Smooth muscle cell (in vitro differentiated cells): ENCODE measurements at regions not wholly inside any gene's neighbourhood (a gene's known extent, or its start where the extent isn't known, plus 50 kb on each side); places are given as distances from the start of the nearest gene placed in this dataset.

ENCODE experiments used
- DNase-seq: peaks from one replicate; lab custom pipeline; 2025; ENCODE audit not compliant: unreplicated experiment; lab: John Stamatoyannopoulos, UW
- H2AFZ ChIP-seq: fragments of 200-600 bp; sonication (generic); 2 replicates; pipeline ENCODE4 v1.6.0; 2016; ENCODE audit warnings: antibody characterized with exemption, low read depth, mild to moderate bottlenecking
- H3F3A ChIP-seq: fragments of 200-600 bp; sonication (generic); 2 replicates; pipeline ENCODE4 v1.6.0; 2017; ENCODE audit warnings: antibody characterized with exemption, low read depth
- H3K27ac ChIP-seq: fragments of 200-600 bp; sonication (generic); 2 replicates; pipeline ENCODE4 v1.5.1; 2016; ENCODE audit warnings: low read depth, mild to moderate bottlenecking
- H3K27me3 ChIP-seq: fragments of 200-600 bp; sonication (generic); 2 replicates; pipeline ENCODE4 v1.6.1; 2016; ENCODE audit warnings: low read depth, mild to moderate bottlenecking
- H3K36me3 ChIP-seq: fragments of 200-600 bp; sonication (generic); 2 replicates; pipeline ENCODE4 v1.5.1; 2016; ENCODE audit warnings: low read depth
- H3K4me1 ChIP-seq: fragments of 200-600 bp; sonication (generic); 2 replicates; pipeline ENCODE4 v1.5.1; 2016; ENCODE audit warnings: low read depth
- H3K4me2 ChIP-seq: fragments of 200-600 bp; sonication (generic); 2 replicates; pipeline ENCODE4 v1.6.0; 2016; ENCODE audit warnings: mild to moderate bottlenecking
- H3K4me3 ChIP-seq: fragments of 200-600 bp; sonication (generic); 2 replicates; pipeline ENCODE4 v1.5.1; 2016; ENCODE audit warnings: mild to moderate bottlenecking
- H3K79me2 ChIP-seq: fragments of 200-600 bp; sonication (generic); 2 replicates; pipeline ENCODE4 v1.6.0; 2016; ENCODE audit warnings: low read depth, mild to moderate bottlenecking
- H3K9ac ChIP-seq: fragments of 200-600 bp; sonication (generic); 2 replicates; pipeline ENCODE4 v1.6.0; 2016; ENCODE audit warnings: low read depth
- H3K9me3 ChIP-seq: fragments of 200-600 bp; sonication (generic); replicated peaks from 2 replicates; pipeline ENCODE4 v1.5.1; 2016; ENCODE audit warnings: low read depth
- H4K20me1 ChIP-seq: fragments of 200-600 bp; sonication (generic); 2 replicates; pipeline ENCODE4 v1.6.0; 2016; ENCODE audit warnings: low read depth
- WGBS: methylation state at CpG from one replicate; pipeline ENCODE4 v1.1.7; 2016; ENCODE audit warnings: low lambda C conversion rate; 5-methylcytosine and 5-hydroxymethylcytosine counted together
- TF ChIP-seq, protein P1 (sequence below): fragments of 200-600 bp; sonication (generic); IDR thresholded peaks from 2 replicates; pipeline ENCODE4 v1.5.1; 2017; ENCODE audit warnings: borderline replicate concordance, mild to moderate bottlenecking, antibody characterized with exemption; ENCODE audit not compliant: insufficient read depth, poor library complexity, severe bottlenecking

DNA sequence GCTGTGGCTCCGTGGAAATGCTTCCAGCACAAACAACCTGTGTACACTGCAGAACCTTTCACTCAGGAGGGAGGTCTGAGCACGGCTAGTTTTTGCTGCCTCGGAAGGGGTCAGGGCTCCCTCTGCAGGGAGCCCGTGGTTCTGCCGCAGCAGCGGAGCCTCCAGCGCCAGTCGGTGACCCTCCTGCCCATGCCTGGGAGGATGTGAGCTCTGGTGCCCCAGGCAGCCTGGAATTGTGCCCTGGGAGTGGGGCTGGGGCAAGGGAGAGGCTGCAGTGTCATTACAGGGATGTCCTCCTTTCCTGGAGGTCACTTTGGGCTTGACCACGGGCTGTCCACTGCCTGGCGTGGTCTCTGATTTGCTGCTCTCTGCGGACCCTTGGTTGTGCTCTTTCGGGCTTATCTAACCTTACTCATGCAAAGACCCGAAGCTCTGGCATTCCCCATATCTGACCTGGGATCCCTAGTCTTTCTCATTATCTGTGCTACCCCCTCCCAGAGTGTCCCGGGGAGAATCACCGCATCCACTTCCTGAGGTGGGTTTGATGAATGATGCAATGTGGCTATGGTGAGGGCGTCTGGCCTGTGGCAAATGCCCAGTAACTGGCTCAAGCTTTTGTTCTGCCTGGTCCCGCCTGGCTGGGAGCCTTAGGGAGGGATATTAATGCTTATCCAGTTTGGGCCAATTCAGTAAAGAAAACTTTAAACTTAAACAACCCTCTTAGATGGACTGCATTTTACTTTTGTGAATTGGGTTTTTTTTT is 59.6 kb upstream of the TAGAP start:
- no peak overlapping the region for H3K4me3 ChIP-seq
- no peak overlapping the region for H3K27ac ChIP-seq
- no peak overlapping the region for H2AFZ ChIP-seq
- no peaks in the 10 kb centered on the region for H3K79me2 ChIP-seq
- peak; percentile 10 for DNase-seq
- no peaks in the 10 kb centered on the region for H3K27me3 ChIP-seq
- no peaks in the 10 kb centered on the region for H3K36me3 ChIP-seq
- WGBS, result 35% methylated on average over 17 of the region's 17 CpGs
- TF ChIP-seq, protein P1, sequence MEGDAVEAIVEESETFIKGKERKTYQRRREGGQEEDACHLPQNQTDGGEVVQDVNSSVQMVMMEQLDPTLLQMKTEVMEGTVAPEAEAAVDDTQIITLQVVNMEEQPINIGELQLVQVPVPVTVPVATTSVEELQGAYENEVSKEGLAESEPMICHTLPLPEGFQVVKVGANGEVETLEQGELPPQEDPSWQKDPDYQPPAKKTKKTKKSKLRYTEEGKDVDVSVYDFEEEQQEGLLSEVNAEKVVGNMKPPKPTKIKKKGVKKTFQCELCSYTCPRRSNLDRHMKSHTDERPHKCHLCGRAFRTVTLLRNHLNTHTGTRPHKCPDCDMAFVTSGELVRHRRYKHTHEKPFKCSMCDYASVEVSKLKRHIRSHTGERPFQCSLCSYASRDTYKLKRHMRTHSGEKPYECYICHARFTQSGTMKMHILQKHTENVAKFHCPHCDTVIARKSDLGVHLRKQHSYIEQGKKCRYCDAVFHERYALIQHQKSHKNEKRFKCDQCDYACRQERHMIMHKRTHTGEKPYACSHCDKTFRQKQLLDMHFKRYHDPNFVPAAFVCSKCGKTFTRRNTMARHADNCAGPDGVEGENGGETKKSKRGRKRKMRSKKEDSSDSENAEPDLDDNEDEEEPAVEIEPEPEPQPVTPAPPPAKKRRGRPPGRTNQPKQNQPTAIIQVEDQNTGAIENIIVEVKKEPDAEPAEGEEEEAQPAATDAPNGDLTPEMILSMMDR, result peak; percentile 83
- H4K20me1 ChIP-seq, result no peaks in the 10 kb centered on the region
- no peak overlapping the region for H3K4me2 ChIP-seq
- H3F3A ChIP-seq, result no peaks in the 10 kb centered on the region
- no peaks in the 10 kb centered on the region for H3K9me3 ChIP-seq
- H3K9ac ChIP-seq, result no peak overlapping the region
- H3K4me1 ChIP-seq, result no peaks in the 10 kb centered on the region

DNA sequence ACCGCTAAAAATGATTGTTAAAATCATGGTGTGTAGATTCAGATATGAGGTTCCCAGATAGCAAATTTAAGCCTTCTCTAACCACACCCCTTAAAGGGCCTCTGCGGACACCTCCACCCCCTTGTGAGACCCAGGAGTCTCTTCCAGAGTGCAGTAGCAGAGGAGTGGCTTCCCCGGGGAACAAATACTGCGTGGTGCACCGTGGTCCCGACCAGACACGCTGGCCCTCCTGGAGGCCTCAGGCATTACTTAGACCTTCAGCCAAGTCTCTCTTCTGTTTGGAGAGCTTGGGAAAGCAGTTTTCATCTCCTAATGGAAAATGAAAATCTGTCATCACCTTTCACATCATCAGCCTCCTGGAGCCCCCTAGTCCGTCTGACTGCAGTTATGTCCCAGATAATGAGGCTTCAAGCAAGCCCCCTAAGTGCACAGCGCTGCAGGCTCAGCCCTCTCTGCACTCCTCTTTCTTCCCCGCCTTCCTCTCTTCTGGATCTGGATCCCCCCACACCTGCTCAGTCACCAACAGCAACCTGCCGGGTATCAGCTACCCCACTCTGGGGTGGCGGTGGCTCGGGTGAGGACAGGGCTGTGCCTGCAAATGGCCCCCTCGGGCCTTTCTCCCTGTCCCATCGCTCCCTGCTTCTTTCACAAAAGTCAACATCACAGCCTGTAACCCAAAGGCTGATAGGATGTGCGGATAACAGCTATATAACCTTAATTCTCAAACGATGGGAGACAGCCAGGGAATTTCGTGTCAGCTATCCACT is 58.8 kb upstream of the TAGAP start:
- no peak overlapping the region for H3K4me3 ChIP-seq
- no peaks in the 10 kb centered on the region for H3K79me2 ChIP-seq
- no peaks in the 10 kb centered on the region for H3F3A ChIP-seq
- no peak overlapping the region for H2AFZ ChIP-seq
- no peaks in the 10 kb centered on the region for H4K20me1 ChIP-seq
- TF ChIP-seq, protein P1, result no peak
- H3K9me3 ChIP-seq, result no peaks in the 10 kb centered on the region
- H3K27ac ChIP-seq, result no peak overlapping the region
- no peak overlapping the region for H3K9ac ChIP-seq
- H3K36me3 ChIP-seq, result no peaks in the 10 kb centered on the region
- no peaks in the 10 kb centered on the region for H3K4me1 ChIP-seq
- WGBS, result 74% methylated on average over 18 of the region's 18 CpGs
- H3K4me2 ChIP-seq, result no peak overlapping the region
- no peak for DNase-seq
- no peaks in the 10 kb centered on the region for H3K27me3 ChIP-seq

DNA sequence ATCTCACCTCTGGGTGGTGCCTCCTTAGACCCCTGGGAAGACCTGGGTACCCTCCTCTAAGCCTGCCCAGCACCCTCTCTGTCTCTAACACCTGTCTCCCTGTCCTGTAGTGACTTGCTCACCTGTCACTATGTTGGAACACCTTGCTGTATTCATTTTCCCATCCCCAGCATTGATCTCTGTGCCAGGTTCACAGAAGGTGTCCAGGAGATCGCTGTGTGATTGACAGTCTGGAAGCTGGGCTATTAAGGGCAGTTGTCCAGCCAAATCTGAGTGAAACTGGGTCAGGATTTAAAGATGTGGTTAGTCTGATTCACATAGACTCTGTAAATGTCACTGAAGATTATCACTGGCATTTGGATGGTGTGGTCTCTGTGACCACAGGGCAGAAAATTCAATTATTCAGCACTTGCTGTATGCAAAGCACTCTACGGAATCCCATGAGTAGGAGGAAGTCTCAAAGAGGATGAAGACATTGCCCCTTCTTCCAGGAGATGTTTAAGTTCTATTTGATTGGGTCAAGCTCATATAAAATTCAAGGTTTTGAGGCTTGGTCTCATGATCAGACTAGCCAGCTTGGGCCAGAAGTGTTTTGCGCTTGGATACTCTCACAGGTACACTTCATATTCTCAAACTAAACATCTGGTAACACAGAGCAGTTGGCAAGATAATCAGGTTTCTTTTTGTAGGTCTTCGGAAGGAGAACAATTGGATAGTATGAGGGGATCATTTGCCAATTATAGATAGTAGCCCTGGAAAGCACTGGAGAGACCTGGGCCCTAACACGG is 57.8 kb upstream of the TAGAP start:
- WGBS, result 87% methylated on average over 5 of the region's 5 CpGs
- H3K4me3 ChIP-seq, result no peak overlapping the region
- H3K4me1 ChIP-seq, result no peaks in the 10 kb centered on the region
- H3K9ac ChIP-seq, result no peak overlapping the region
- H3K79me2 ChIP-seq, result no peaks in the 10 kb centered on the region
- H3K27ac ChIP-seq, result no peak overlapping the region
- no peaks in the 10 kb centered on the region for H3K36me3 ChIP-seq
- H3F3A ChIP-seq, result no peaks in the 10 kb centered on the region
- H3K4me2 ChIP-seq, result no peak overlapping the region
- H4K20me1 ChIP-seq, result no peaks in the 10 kb centered on the region
- no peak overlapping the region for H2AFZ ChIP-seq
- no peaks in the 10 kb centered on the region for H3K9me3 ChIP-seq
- TF ChIP-seq, protein P1, result no peak
- DNase-seq, result no peak
- no peaks in the 10 kb centered on the region for H3K27me3 ChIP-seq
